GM21737 (cell line): ENCODE measurements at regions not wholly inside any gene's neighbourhood (a gene's known extent, or its start where the extent isn't known, plus 50 kb on each side); places are given as distances from the start of the nearest gene placed in this dataset.

Experiments
- ATAC-seq: cut with Tn5 transposase; IDR thresholded peaks from one replicate; pipeline ENCODE4 v1.9.1; 2021; ENCODE audit warnings: mild to moderate bottlenecking, moderate library complexity; ENCODE audit not compliant: unreplicated experiment

- ATAC-seq, result no peak
Measured at GRCh38 chr7:46653848-46654247, 732.8 kb upstream of the IGFBP3 start.

GRCh38 chr7:46652317-46652716 lies 731.2 kb upstream of the IGFBP3 start:
- no peak for ATAC-seq

GRCh38 chr7:46651561-46652088 lies 730.6 kb upstream of the IGFBP3 start:
- ATAC-seq, result no peak

GRCh38 chr7:46651070-46651469 lies 730.0 kb upstream of the IGFBP3 start:
- no peak for ATAC-seq

GRCh38 chr7:46649876-46650275 lies 728.8 kb upstream of the IGFBP3 start:
- no peak for ATAC-seq

- no peak for ATAC-seq
Measured at GRCh38 chr7:46637793-46638735, 717.0 kb upstream of the IGFBP3 start.

GRCh38 chr7:46636022-46636421 lies 715.0 kb upstream of the IGFBP3 start:
- ATAC-seq, result no peak

GRCh38 chr7:46633630-46634240 lies 712.7 kb upstream of the IGFBP3 start:
- ATAC-seq, result no peak

GRCh38 chr7:46633200-46633599 lies 712.1 kb upstream of the IGFBP3 start:
- ATAC-seq, result no peak

GRCh38 chr7:46630031-46630430 lies 709.0 kb upstream of the IGFBP3 start:
- no peak for ATAC-seq

GRCh38 chr7:46628389-46628788 lies 707.3 kb upstream of the IGFBP3 start:
- no peak for ATAC-seq

- no peak for ATAC-seq
Measured at GRCh38 chr7:46626691-46627310, 705.7 kb upstream of the IGFBP3 start.

- ATAC-seq, result no peak
Measured at GRCh38 chr7:46626261-46626660, 705.2 kb upstream of the IGFBP3 start.

GRCh38 chr7:46625032-46625431 lies 704.0 kb upstream of the IGFBP3 start:
- ATAC-seq, result no peak

- no peak for ATAC-seq
Measured at GRCh38 chr7:46622251-46622650, 701.2 kb upstream of the IGFBP3 start.

GRCh38 chr7:46619723-46620310 lies 698.7 kb upstream of the IGFBP3 start:
- no peak for ATAC-seq

GRCh38 chr7:46616636-46617035 lies 695.6 kb upstream of the IGFBP3 start:
- ATAC-seq, result no peak

GRCh38 chr7:46613551-46613950 lies 692.5 kb upstream of the IGFBP3 start:
- ATAC-seq, result no peak

- no peak for ATAC-seq
Measured at GRCh38 chr7:46613116-46613515, 692.0 kb upstream of the IGFBP3 start.

GRCh38 chr7:46611508-46611907 lies 690.4 kb upstream of the IGFBP3 start:
- ATAC-seq, result no peak

GRCh38 chr7:46610746-46611145 lies 689.7 kb upstream of the IGFBP3 start:
- no peak for ATAC-seq
